ENCODE measurements at regions not wholly inside any gene's neighbourhood (a gene's known extent, or its start where the extent isn't known, plus 50 kb on each side); places are given as distances from the start of the nearest gene placed in this dataset.

DNA sequence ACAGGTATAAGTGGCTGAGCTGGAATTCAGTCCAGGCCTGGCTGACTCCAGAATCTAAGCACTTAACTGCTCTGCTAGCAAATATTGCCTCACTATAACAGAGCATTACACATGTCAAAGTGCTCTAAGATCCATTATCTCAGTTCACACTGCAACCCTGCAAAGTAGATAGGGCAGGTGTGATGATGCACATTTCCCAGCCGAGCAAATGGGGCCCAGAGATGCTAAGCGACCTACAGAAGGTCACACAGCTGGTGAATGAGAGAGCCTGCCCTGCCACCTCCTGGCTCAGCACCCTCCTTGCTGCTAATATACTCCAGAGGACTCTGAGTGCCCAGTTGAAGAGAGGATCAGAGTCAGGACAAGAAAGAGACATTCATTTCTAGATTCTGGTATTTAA is 73.6 kb upstream of the CCL1 start:
- no peak for ATAC-seq
- Histone ChIP-seq H3K4me2 (ENCODE audit: low read length) (no peak overlapping the region), H3K27ac (ENCODE audit: low read length) (no peak overlapping the region), H3F3A (ENCODE audit: low read length, unreplicated experiment) (no peaks in the 10 kb centered on the region), H3K36me3 (ENCODE audit: low read depth, low read length) (no peaks in the 10 kb centered on the region), H3K9ac (ENCODE audit: low read length) (no peak overlapping the region), H3K9me2 (replicated peaks; ENCODE audit: low read length) (no peaks in the 10 kb centered on the region), H3K9me3 (ENCODE audit: low read length) (no peaks in the 10 kb centered on the region), H3K4me3 (ENCODE audit: low read length) (no peak overlapping the region), H2AFZ (ENCODE audit: low read length) (no peak overlapping the region), H3K27me3 (ENCODE audit: low read length) (no peaks in the 10 kb centered on the region), H4K20me1 (ENCODE audit: low read length) (no peaks in the 10 kb centered on the region), H3K79me2 (ENCODE audit: low read length) (no peaks in the 10 kb centered on the region), H3K4me1 (ENCODE audit: insufficient read depth, low read length) (no peaks in the 10 kb centered on the region)
- BruUV-seq (replicated peaks): no TSS peak
- no peak for DNase-seq
- intact Hi-C loops (cut with micrococcal nuclease): no loop called here
- ChIA-PET POLR2A (ENCODE audit: unreplicated experiment) (no interaction called here), CTCF (interaction anchor here (0.6 kb wide), 1 partner anchor 149 kb away, joined by 3 read pairs; no protein-coding TSS in a partner anchor)
- TF ChIP-seq CTCF (conservative IDR thresholded peaks at IDR 0.05; ENCODE audit: low read depth, low read length): no peak
- TF ChIP-seq EZH2phosphoT487 (IDR thresholded peaks at IDR 0.05; ENCODE audit: borderline replicate concordance, low read length): no peak
- no peak for TF ChIP-seq EZH2 (IDR thresholded peaks at IDR 0.05; ENCODE audit: low read length, unreplicated experiment)

GRCh38 chr17:34435182-34435928 is 72.3 kb upstream of the CCL1 start:
- Histone ChIP-seq H3K4me2 (ENCODE audit: low read length) (no peak overlapping the region), H3K4me1 (ENCODE audit: insufficient read depth, low read length) (no peaks in the 10 kb centered on the region), H3K27ac (ENCODE audit: low read length) (no peak overlapping the region), H3K36me3 (ENCODE audit: low read depth, low read length) (no peaks in the 10 kb centered on the region), H3K27me3 (ENCODE audit: low read length) (no peaks in the 10 kb centered on the region), H3K9me3 (ENCODE audit: low read length) (no peaks in the 10 kb centered on the region), H3K4me3 (ENCODE audit: low read length) (no peak overlapping the region), H2AFZ (ENCODE audit: low read length) (no peak overlapping the region), H3K9ac (ENCODE audit: low read length) (no peak overlapping the region), H3K9me2 (replicated peaks; ENCODE audit: low read length) (no peaks in the 10 kb centered on the region), H3K79me2 (ENCODE audit: low read length) (no peaks in the 10 kb centered on the region), H4K20me1 (ENCODE audit: low read length) (no peaks in the 10 kb centered on the region), H3F3A (ENCODE audit: low read length, unreplicated experiment) (no peaks in the 10 kb centered on the region)
- TF ChIP-seq EZH2 (IDR thresholded peaks at IDR 0.05; ENCODE audit: low read length, unreplicated experiment): no peak
- no peak for TF ChIP-seq CTCF (conservative IDR thresholded peaks at IDR 0.05; ENCODE audit: low read depth, low read length)
- TF ChIP-seq EZH2phosphoT487 (IDR thresholded peaks at IDR 0.05; ENCODE audit: borderline replicate concordance, low read length): no peak
- POLR2A ChIA-PET (ENCODE audit: unreplicated experiment): no interaction called here
- ATAC-seq (no peak), DNase-seq (no peak)
- CTCF ChIA-PET: no interaction called here
- BruUV-seq (replicated peaks): no TSS peak
- intact Hi-C loops (cut with micrococcal nuclease): no loop called here

- CTCF ChIA-PET: no interaction called here
- ATAC-seq: no peak
- no peaks in the 10 kb centered on the region for H3K36me3 ChIP-seq (ENCODE audit: low read depth, low read length)
- POLR2A ChIA-PET (ENCODE audit: unreplicated experiment): no interaction called here
- H3K4me3 ChIP-seq (ENCODE audit: low read length): no peak overlapping the region
- H3K27ac ChIP-seq (ENCODE audit: low read length): no peak overlapping the region
- no peak overlapping the region for H2AFZ ChIP-seq (ENCODE audit: low read length)
- TF ChIP-seq EZH2 (IDR thresholded peaks at IDR 0.05; ENCODE audit: low read length, unreplicated experiment): no peak
- TF ChIP-seq CTCF (conservative IDR thresholded peaks at IDR 0.05; ENCODE audit: low read depth, low read length): no peak
- no peak for TF ChIP-seq EZH2phosphoT487 (IDR thresholded peaks at IDR 0.05; ENCODE audit: borderline replicate concordance, low read length)
- intact Hi-C loops (cut with micrococcal nuclease): no loop called here
- no peak overlapping the region for H3K9ac ChIP-seq (ENCODE audit: low read length)
- H3K9me2 ChIP-seq (replicated peaks; ENCODE audit: low read length): no peaks in the 10 kb centered on the region
- no TSS peak for BruUV-seq (replicated peaks)
- no peaks in the 10 kb centered on the region for H3F3A ChIP-seq (ENCODE audit: low read length, unreplicated experiment)
- H3K4me2 ChIP-seq (ENCODE audit: low read length): no peak overlapping the region
- H4K20me1 ChIP-seq (ENCODE audit: low read length): no peaks in the 10 kb centered on the region
- no peak for DNase-seq
- H3K27me3 ChIP-seq (ENCODE audit: low read length): no peaks in the 10 kb centered on the region
- H3K79me2 ChIP-seq (ENCODE audit: low read length): no peaks in the 10 kb centered on the region
- H3K4me1 ChIP-seq (ENCODE audit: insufficient read depth, low read length): no peaks in the 10 kb centered on the region
- no peaks in the 10 kb centered on the region for H3K9me3 ChIP-seq (ENCODE audit: low read length)
These were observed 71.0 kb upstream of the CCL1 start for GRCh38 chr17:34434052-34434451.

Data from PC-3 (cell line).